Testis (tissue), 2 donors: ENCODE measurements at regions not wholly inside any gene's neighbourhood (a gene's known extent, or its start where the extent isn't known, plus 50 kb on each side); places are given as distances from the start of the nearest gene placed in this dataset.
"Not testable (repeated sequence)": the region's sequence is repeated elsewhere in the genome, so short reads cannot be mapped to it uniquely, and the experiment has no call there.

Experiments
- DNase-seq: peaks from one replicate; pipeline ENCODE4 v3.0.0-alpha.2; 2019
- H3K27ac ChIP-seq, 2 donors: fragments of 200-600 bp; sonication (generic); one replicate each; pipeline ENCODE4 v1.5.1; 2019
- H3K27me3 ChIP-seq: fragments of 200-600 bp; sonication (generic); one replicate; pipeline ENCODE4 v1.5.1; 2019
- H3K36me3 ChIP-seq: fragments of 200-600 bp; sonication (generic); one replicate; pipeline ENCODE4 v1.5.1; 2017; ENCODE audit warnings: low read depth; ENCODE audit errors: missing control alignments
- H3K4me1 ChIP-seq: fragments of 200-600 bp; sonication (generic); one replicate; pipeline ENCODE4 v1.5.1; 2019
- H3K4me3 ChIP-seq, 2 donors: fragments of 200-600 bp; sonication (generic); one replicate each; pipeline ENCODE4 v1.5.1; 2017 to 2019
- H3K9me3 ChIP-seq: fragments of 200-600 bp; sonication (generic); one replicate; pipeline ENCODE4 v1.5.1; 2017
- CTCF ChIP-seq, 3 experiments: fragments of 450-650 bp in 2 of 3; fragments of 200-600 bp in 1 of 3; sonication (generic) in 1 of 3; IDR thresholded peaks; one replicate each; pipeline ENCODE4 v1.5.1; 2016 to 2019; ENCODE audit warnings: antibody characterized with exemption in 3 of 3, mild to moderate bottlenecking in 2 of 3, moderate library complexity in 1 of 3
- POLR2A ChIP-seq: fragments of 450-650 bp; IDR thresholded peaks from one replicate; pipeline ENCODE4 v1.6.1; 2017; ENCODE audit warnings: antibody characterized with exemption, mild to moderate bottlenecking, moderate library complexity
- WGBS, 2 donors: methylation state at CpG; one replicate each; pipeline ENCODE4 v1.1.5; 2018; 5-methylcytosine and 5-hydroxymethylcytosine counted together
- intact Hi-C: fragments of 100-400 bp; cut with DNase I; formaldehyde crosslinking; loops from one replicate; pipeline ENCODE4 v1.15.1; 2023; ENCODE audit warnings: low total_unique reads

- no peaks in the 10 kb centered on the region for H3K27me3 ChIP-seq
- H3K4me1 ChIP-seq = no peaks in the 10 kb centered on the region
- no peak for TF ChIP-seq CTCF (IDR thresholded peaks at IDR 0.05)
- TF ChIP-seq POLR2A = no peak
- H3K27ac ChIP-seq = no peak overlapping the region
- DNase-seq = no peak
- no peaks in the 10 kb centered on the region for H3K9me3 ChIP-seq
- no peak overlapping the region for H3K4me3 ChIP-seq
- intact Hi-C loops = no loop called here
- no peaks in the 10 kb centered on the region for H3K36me3 ChIP-seq
- WGBS, 2 donors = 80 to 81% methylated on average over 2 of the region's 2 CpGs
Measured at GRCh38 chr6:165135889-165136288, 173.5 kb downstream of the C6orf118 start.

GRCh38 chr6:165129086-165129485 is 180.3 kb downstream of the C6orf118 start:
- Histone ChIP-seq H3K9me3 (no peaks in the 10 kb centered on the region), H3K4me3 (no peak overlapping the region), H3K27me3 (no peaks in the 10 kb centered on the region), H3K27ac (no peak overlapping the region), H3K36me3 (no peaks in the 10 kb centered on the region), H3K4me1 (no peaks in the 10 kb centered on the region)
- TF ChIP-seq POLR2A (no peak), CTCF (IDR thresholded peaks at IDR 0.05) (no peak)
- no peak for DNase-seq
- 65 to 70% methylated on average over 4 of the region's 4 CpGs for WGBS, 2 donors
- intact Hi-C loops = no loop called here

GRCh38 chr6:165127743-165128142 is 181.7 kb downstream of the C6orf118 start:
- intact Hi-C loops, DNase-seq: not testable (repeated sequence)

GRCh38 chr6:165124681-165125080 is 184.7 kb downstream of the C6orf118 start:
- H3K4me3 ChIP-seq, DNase-seq, H3K9me3 ChIP-seq, H3K36me3 ChIP-seq, H3K27ac ChIP-seq, H3K4me1 ChIP-seq, intact Hi-C loops, H3K27me3 ChIP-seq: not testable (repeated sequence)
- 86 to 94% methylated on average over 4 of the region's 4 CpGs for WGBS, 2 donors

More at GRCh38 chr6:165127743-165128142, 181.7 kb downstream of the C6orf118 start:
- WGBS, 2 donors = 60 to 62% methylated on average over 17 of the region's 17 CpGs
- not testable (repeated sequence) for H3K4me1 ChIP-seq, H3K27ac ChIP-seq, H3K4me3 ChIP-seq, H3K9me3 ChIP-seq, H3K36me3 ChIP-seq, H3K27me3 ChIP-seq

GRCh38 chr6:165119231-165120020 is 190.0 kb downstream of the C6orf118 start:
- no peaks in the 10 kb centered on the region for H3K9me3 ChIP-seq
- no peak for TF ChIP-seq CTCF (IDR thresholded peaks at IDR 0.05)
- no peak for TF ChIP-seq POLR2A
- intact Hi-C loops = no loop called here
- no peaks in the 10 kb centered on the region for H3K36me3 ChIP-seq
- H3K4me3 ChIP-seq = no peak overlapping the region
- no peak overlapping the region for H3K27ac ChIP-seq
- no peaks in the 10 kb centered on the region for H3K27me3 ChIP-seq
- H3K4me1 ChIP-seq = no peaks in the 10 kb centered on the region
- DNase-seq = no peak
- 81 to 84% methylated on average over 6 of the region's 6 CpGs for WGBS, 2 donors

GRCh38 chr6:165118736-165119135 is 190.7 kb downstream of the C6orf118 start:
- H3K4me3 ChIP-seq = no peak overlapping the region
- no peaks in the 10 kb centered on the region for H3K9me3 ChIP-seq
- intact Hi-C loops = no loop called here
- H3K27ac ChIP-seq = no peak overlapping the region
- H3K4me1 ChIP-seq = no peaks in the 10 kb centered on the region
- no peaks in the 10 kb centered on the region for H3K27me3 ChIP-seq
- no peaks in the 10 kb centered on the region for H3K36me3 ChIP-seq
- TF ChIP-seq POLR2A (no peak), CTCF (IDR thresholded peaks at IDR 0.05) (no peak)
- WGBS, 2 donors = 68 to 76% methylated on average over 5 of the region's 5 CpGs
- no peak for DNase-seq
